ENCODE measurements at regions not wholly inside any gene's neighbourhood (a gene's known extent, or its start where the extent isn't known, plus 50 kb on each side); places are given as distances from the start of the nearest gene placed in this dataset.

- Histone ChIP-seq H3K36me3 (no peaks in the 10 kb centered on the region), H3K4me3 (no peak overlapping the region), H3K4me1 (no peaks in the 10 kb centered on the region), H3K27ac (no peak overlapping the region), H3K9me3 (peaks cover 0 to 15% (median 2%) of the 10 kb centered on the region in 8 donors), H3K27me3 (replicated peaks in 1 of 7) (no peaks in the 10 kb centered on the region)
- no peak for DNase-seq
- TF ChIP-seq POLR2AphosphoS5 (IDR thresholded peaks at IDR 0.05) (no peak), CTCF (IDR thresholded peaks at IDR 0.05 in 8 of 11, conservative IDR thresholded peaks at IDR 0.05 in 3 of 11) (no peak), POLR2A (IDR thresholded peaks at IDR 0.05) (no peak)
- intact Hi-C loops (cut with DNase I; ENCODE audit: low total_unique reads) = no loop called here
- 33 to 62% (median 40%) methylated on average over 1 of the region's 1 CpG for WGBS, 5 donors
Measured at GRCh38 chr6:115120391-115120790, 777.6 kb upstream of the HS3ST5 start.

- Histone ChIP-seq H3K4me3 (no peak overlapping the region), H3K4me1 (no peaks in the 10 kb centered on the region), H3K9me3 (peaks cover 0 to 17% (median 6%) of the 10 kb centered on the region in 8 donors), H3K27ac (no peak overlapping the region), H3K36me3 (no peaks in the 10 kb centered on the region), H3K27me3 (replicated peaks in 1 of 7) (no peaks in the 10 kb centered on the region)
- WGBS, 5 donors = 64 to 74% (median 64%) methylated on average over 2 of the region's 2 CpGs
- no peak for DNase-seq
- TF ChIP-seq POLR2AphosphoS5 (IDR thresholded peaks at IDR 0.05) = no peak
- TF ChIP-seq CTCF (IDR thresholded peaks at IDR 0.05 in 8 of 11, conservative IDR thresholded peaks at IDR 0.05 in 3 of 11) = no peak
- no peak for TF ChIP-seq POLR2A (IDR thresholded peaks at IDR 0.05)
- intact Hi-C loops (cut with DNase I; ENCODE audit: low total_unique reads) = no loop called here
Measured at GRCh38 chr6:115091461-115091860, 748.6 kb upstream of the HS3ST5 start.

- intact Hi-C loops (cut with DNase I; ENCODE audit: low total_unique reads) = no loop called here
- WGBS, 5 donors = 44 to 62% (median 47%) methylated on average over 1 of the region's 1 CpG
Measured at GRCh38 chr6:115078555-115078954, 735.7 kb upstream of the HS3ST5 start.

GRCh38 chr6:115071962-115072361 is 729.1 kb upstream of the HS3ST5 start:
- Histone ChIP-seq H3K27ac (no peak overlapping the region), H3K36me3 (no peaks in the 10 kb centered on the region), H3K27me3 (replicated peaks in 1 of 7) (no peaks in the 10 kb centered on the region), H3K4me1 (no peaks in the 10 kb centered on the region), H3K4me3 (no peak overlapping the region), H3K9me3 (peaks cover 0 to 15% (median 10%) of the 10 kb centered on the region in 8 donors)
- no peak for TF ChIP-seq CTCF (IDR thresholded peaks at IDR 0.05 in 8 of 11, conservative IDR thresholded peaks at IDR 0.05 in 3 of 11)
- no peak for TF ChIP-seq POLR2A (IDR thresholded peaks at IDR 0.05)
- TF ChIP-seq POLR2AphosphoS5 (IDR thresholded peaks at IDR 0.05) = no peak
- intact Hi-C loops (cut with DNase I; ENCODE audit: low total_unique reads) = no loop called here
- no peak for DNase-seq
- 40 to 68% (median 57%) methylated on average over 1 of the region's 1 CpG for WGBS, 5 donors

More at GRCh38 chr6:115078555-115078954, 735.7 kb upstream of the HS3ST5 start:
- H3K27ac ChIP-seq = no peak overlapping the region
- H3K9me3 ChIP-seq = peaks cover 0 to 19% (median 0%) of the 10 kb centered on the region in 8 donors
- TF ChIP-seq CTCF (IDR thresholded peaks at IDR 0.05 in 8 of 11, conservative IDR thresholded peaks at IDR 0.05 in 3 of 11) (no peak), POLR2AphosphoS5 (IDR thresholded peaks at IDR 0.05) (no peak)
- no peaks in the 10 kb centered on the region for H3K27me3 ChIP-seq (replicated peaks in 1 of 7)
- H3K4me3 ChIP-seq = no peak overlapping the region
- no peaks in the 10 kb centered on the region for H3K4me1 ChIP-seq
- no peaks in the 10 kb centered on the region for H3K36me3 ChIP-seq
- DNase-seq = no peak
